Loucy (cell line): ENCODE measurements at regions not wholly inside any gene's neighbourhood (a gene's known extent, or its start where the extent isn't known, plus 50 kb on each side); places are given as distances from the start of the nearest gene placed in this dataset.

Source experiments
- H2AFZ ChIP-seq: fragments of 200-600 bp; sonication (generic); 2 replicates; pipeline ENCODE4 v1.6.0; 2016; ENCODE audit warnings: antibody characterized with exemption, mild to moderate bottlenecking, low read length, moderate library complexity
- H3F3A ChIP-seq: fragments of 200-600 bp; 2 replicates; pipeline ENCODE4 v1.6.0; 2016; ENCODE audit warnings: antibody characterized with exemption, low read depth, mild to moderate bottlenecking
- H3K27me3 ChIP-seq: fragments of 200-600 bp; sonication (generic); 2 replicates; pipeline ENCODE4 v1.6.1; 2014; ENCODE audit warnings: low read length, mild to moderate bottlenecking; ENCODE audit not compliant: insufficient read depth, poor library complexity, severe bottlenecking
- H3K36me3 ChIP-seq: fragments of 200-600 bp; sonication (generic); 2 replicates; pipeline ENCODE4 v1.6.1; 2016; ENCODE audit warnings: low read length; ENCODE audit not compliant: insufficient read depth
- H3K4me1 ChIP-seq: fragments of 200-600 bp; sonication (generic); 2 replicates; pipeline ENCODE4 v1.5.1; 2014; ENCODE audit warnings: low read length, mild to moderate bottlenecking; ENCODE audit not compliant: insufficient read depth, poor library complexity, severe bottlenecking
- H3K4me2 ChIP-seq: fragments of 200-600 bp; sonication (generic); 2 replicates; pipeline ENCODE4 v1.6.0; 2014; ENCODE audit warnings: antibody characterized with exemption, low read length, low read depth, mild to moderate bottlenecking; ENCODE audit not compliant: poor library complexity, severe bottlenecking
- H3K4me3 ChIP-seq: fragments of 200-600 bp; sonication (generic); 2 replicates; pipeline ENCODE4 v1.5.1; 2014; ENCODE audit warnings: low read length, mild to moderate bottlenecking, mixed read lengths; ENCODE audit not compliant: poor library complexity, severe bottlenecking
- H3K79me2 ChIP-seq: fragments of 200-600 bp; sonication (generic); 2 replicates; pipeline ENCODE4 v1.6.1; 2014; ENCODE audit warnings: low read length; ENCODE audit not compliant: insufficient read depth
- H3K9ac ChIP-seq: fragments of 200-600 bp; sonication (generic); 2 replicates; pipeline ENCODE4 v1.6.0; 2014; ENCODE audit warnings: mild to moderate bottlenecking, low read depth, low read length, moderate library complexity; ENCODE audit not compliant: poor library complexity, severe bottlenecking
- H3K9me2 ChIP-seq: fragments of 200-600 bp; sonication (generic); replicated peaks from 2 replicates; pipeline ENCODE4 v1.6.1; 2016; ENCODE audit warnings: low read depth, low read length, mixed read lengths
- H3K9me3 ChIP-seq: fragments of 200-600 bp; sonication (generic); 2 replicates; pipeline ENCODE4 v1.6.1; 2014; ENCODE audit warnings: mild to moderate bottlenecking, antibody characterized with exemption, low read length, low read depth; ENCODE audit not compliant: insufficient read depth
- H4K20me1 ChIP-seq: fragments of 200-600 bp; sonication (generic); 2 replicates; pipeline ENCODE4 v1.6.0; 2014; ENCODE audit warnings: antibody characterized with exemption, low read length, mild to moderate bottlenecking; ENCODE audit not compliant: insufficient read depth, poor library complexity, severe bottlenecking
- CTCF ChIP-seq: fragments of 200-600 bp; sonication (generic); conservative IDR thresholded peaks from 2 replicates; pipeline ENCODE4 v1.5.1; 2014; ENCODE audit warnings: mild to moderate bottlenecking, antibody characterized with exemption, low read length
- EZH2phosphoT487 ChIP-seq: fragments of 200-600 bp; IDR thresholded peaks from 2 replicates; pipeline ENCODE4 v1.6.1; 2018; ENCODE audit warnings: antibody characterized with exemption, mild to moderate bottlenecking, moderate library complexity, borderline replicate concordance

GRCh38 chr4:72860766-72861165 lies 208.8 kb downstream of the COX18 start:
- Histone ChIP-seq H3K4me3 (no peak overlapping the region), H3K79me2 (no peaks in the 10 kb centered on the region), H2AFZ (no peak overlapping the region), H3K27me3 (no peaks in the 10 kb centered on the region), H3K9me3 (no peaks in the 10 kb centered on the region), H3K9me2 (no peaks in the 10 kb centered on the region), H3K36me3 (no peaks in the 10 kb centered on the region), H3K4me1 (no peaks in the 10 kb centered on the region), H4K20me1 (no peaks in the 10 kb centered on the region), H3F3A (no peaks in the 10 kb centered on the region), H3K4me2 (no peak overlapping the region), H3K9ac (no peak overlapping the region)
- no peak for TF ChIP-seq EZH2phosphoT487
- no peak for TF ChIP-seq CTCF

GRCh38 chr4:72858328-72858727 lies 211.2 kb downstream of the COX18 start:
- Histone ChIP-seq H3K27me3 (no peaks in the 10 kb centered on the region), H3K4me3 (no peak overlapping the region), H2AFZ (no peak overlapping the region), H3K36me3 (no peaks in the 10 kb centered on the region), H3K9me3 (no peaks in the 10 kb centered on the region), H3K9me2 (no peaks in the 10 kb centered on the region), H3K4me2 (no peak overlapping the region), H3F3A (no peaks in the 10 kb centered on the region), H3K9ac (no peak overlapping the region), H3K4me1 (no peaks in the 10 kb centered on the region), H4K20me1 (no peaks in the 10 kb centered on the region), H3K79me2 (no peaks in the 10 kb centered on the region)
- TF ChIP-seq EZH2phosphoT487: no peak
- no peak for TF ChIP-seq CTCF

GRCh38 chr4:72857787-72858186 lies 211.7 kb downstream of the COX18 start:
- H3F3A ChIP-seq: no peaks in the 10 kb centered on the region
- no peak overlapping the region for H3K4me2 ChIP-seq
- H4K20me1 ChIP-seq: no peaks in the 10 kb centered on the region
- H3K36me3 ChIP-seq: no peaks in the 10 kb centered on the region
- no peak overlapping the region for H3K4me3 ChIP-seq
- no peaks in the 10 kb centered on the region for H3K9me2 ChIP-seq
- no peaks in the 10 kb centered on the region for H3K79me2 ChIP-seq
- no peaks in the 10 kb centered on the region for H3K27me3 ChIP-seq
- no peak overlapping the region for H2AFZ ChIP-seq
- no peak overlapping the region for H3K9ac ChIP-seq
- no peak for TF ChIP-seq EZH2phosphoT487
- TF ChIP-seq CTCF: no peak
- no peaks in the 10 kb centered on the region for H3K9me3 ChIP-seq
- H3K4me1 ChIP-seq: no peaks in the 10 kb centered on the region
